ENCODE measurements at regions not wholly inside any gene's neighbourhood (a gene's known extent, or its start where the extent isn't known, plus 50 kb on each side); places are given as distances from the start of the nearest gene placed in this dataset.

DNA sequence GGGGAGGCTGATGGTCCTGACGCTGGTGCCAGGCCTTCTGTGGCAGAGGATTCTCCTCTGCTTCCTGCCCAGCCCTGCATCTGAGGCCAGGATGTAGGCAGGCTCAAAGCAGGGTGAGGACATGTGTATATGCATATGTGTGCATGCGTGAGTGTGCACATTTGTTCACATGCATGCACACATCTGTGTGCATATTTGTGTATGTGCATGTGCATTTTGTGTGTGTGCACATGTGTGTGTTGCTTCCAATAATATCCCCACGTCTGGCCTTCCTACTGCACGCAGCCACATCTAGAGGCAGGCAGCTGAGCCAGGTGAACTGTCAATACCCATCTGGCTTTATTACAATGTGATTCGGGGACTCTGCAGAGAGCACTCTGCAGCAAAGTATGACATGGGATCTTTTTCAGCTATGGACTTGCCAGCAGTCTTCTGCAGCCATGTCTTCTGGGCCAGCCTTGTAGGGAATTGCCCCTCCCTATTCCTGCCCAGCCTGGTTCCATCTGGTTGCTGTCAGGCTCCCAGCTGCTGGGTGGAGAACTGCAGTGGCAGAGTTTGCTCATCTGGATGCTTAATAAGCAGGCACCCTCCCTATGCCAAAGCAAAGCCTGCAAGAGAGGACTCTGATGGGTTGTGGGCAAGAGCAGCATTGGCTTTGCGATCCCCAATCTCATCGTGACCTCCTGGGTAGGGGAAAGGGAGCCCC lies 140.7 kb downstream of the PFKFB3 start:
- no peak for DNase-seq

DNA sequence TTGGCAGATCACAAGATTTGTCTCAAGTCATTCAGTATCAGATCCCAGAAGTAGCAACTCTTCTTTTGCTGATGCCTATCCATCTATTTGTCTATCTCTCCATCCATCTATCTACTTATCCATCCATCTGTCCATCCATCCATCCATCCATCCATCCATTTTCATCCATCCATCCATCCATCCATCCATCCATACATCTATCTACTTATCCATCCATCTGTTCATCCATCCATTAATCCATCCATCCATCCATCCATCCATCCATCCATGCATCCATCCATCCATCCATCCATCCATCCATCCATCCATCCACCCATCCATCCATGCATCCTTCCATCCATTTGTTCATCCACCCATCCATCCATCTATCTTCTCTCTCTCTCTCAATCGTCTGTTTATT lies 142.7 kb downstream of the PFKFB3 start:
- DNase-seq = no peak

DNA sequence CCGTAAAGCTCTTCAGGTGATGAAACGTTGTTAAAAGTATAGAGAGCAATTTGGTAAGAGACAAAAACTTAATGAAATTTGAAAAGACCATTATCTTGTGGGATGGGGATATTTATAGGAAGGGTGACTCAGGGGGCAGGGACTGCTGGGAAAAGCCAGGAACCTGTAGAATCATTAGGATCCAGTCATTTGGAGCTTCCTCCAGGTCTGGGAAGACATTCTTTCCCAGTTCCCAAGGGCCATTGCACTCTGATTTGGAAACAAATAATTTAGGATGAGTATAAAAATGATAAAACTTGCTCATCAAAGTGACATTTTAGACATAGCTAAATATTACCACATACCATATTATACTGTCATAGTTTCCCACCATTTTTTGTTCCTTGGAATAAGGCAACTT lies 143.9 kb downstream of the PFKFB3 start:
- no peak for DNase-seq

DNA sequence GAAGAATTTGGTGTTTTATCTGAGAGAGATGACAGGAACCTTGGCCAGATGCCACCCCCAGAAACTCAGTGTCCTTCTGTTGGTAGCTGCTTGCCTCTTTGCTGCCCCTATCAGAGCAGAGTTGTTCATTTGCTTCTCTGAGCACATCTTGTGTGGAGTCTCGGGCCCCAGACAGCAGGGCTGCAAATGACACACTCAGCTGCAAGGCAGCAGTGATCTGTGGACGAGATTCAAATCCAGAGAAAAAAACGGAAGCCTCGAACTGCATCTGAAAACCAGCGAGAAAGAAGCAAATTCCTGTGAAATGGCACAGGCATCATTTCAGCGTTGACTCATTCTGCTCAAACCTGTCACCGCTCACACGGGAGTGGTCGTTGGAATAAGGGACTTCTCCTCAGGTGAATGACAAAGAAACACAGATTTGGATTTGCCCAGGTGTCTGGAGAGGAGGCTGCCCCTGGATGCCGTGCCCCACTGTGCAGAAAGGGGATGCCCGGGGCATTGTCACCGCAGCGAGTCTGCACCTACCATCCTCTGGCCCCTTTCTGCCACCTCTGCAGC lies 144.7 kb downstream of the PFKFB3 start:
- DNase-seq = peak; percentile 27

DNA sequence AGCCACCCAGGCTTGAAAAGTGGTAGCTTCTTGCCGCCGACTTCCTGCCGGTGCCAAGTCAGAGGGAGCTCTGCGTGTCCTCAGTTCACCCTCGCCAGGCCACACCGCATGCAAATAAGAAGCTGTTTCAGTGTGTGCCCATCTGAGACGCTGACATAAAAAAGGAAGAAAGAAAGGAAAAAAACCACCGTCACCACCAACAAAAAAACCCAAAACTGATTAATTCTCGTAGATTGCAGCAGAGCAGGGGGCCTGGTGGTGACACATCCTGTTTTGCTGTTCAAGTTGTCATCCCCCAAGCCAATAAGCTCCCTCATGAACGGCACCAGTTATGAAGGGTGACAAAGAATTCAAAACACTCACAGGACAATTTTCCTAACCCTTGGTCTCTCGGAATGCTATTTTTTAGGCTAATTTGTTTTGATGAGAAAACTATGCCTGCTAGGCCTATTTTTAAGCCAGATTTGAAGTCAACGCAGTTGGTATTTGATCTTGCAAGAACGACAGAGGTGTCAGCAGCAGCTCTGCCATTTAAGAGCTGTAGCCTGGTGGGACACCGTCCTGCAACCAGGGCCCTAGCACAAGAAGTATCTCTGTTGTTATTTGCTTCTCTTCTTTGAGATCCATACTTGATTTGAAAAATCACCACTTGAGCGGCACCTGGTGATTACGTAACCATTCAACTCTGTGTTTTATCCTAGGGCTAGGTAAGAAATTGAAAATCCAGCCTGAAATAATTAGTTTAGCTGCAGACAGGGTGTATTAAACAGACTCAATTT lies 145.6 kb downstream of the PFKFB3 start:
- peak; percentile 62 for DNase-seq

DNA sequence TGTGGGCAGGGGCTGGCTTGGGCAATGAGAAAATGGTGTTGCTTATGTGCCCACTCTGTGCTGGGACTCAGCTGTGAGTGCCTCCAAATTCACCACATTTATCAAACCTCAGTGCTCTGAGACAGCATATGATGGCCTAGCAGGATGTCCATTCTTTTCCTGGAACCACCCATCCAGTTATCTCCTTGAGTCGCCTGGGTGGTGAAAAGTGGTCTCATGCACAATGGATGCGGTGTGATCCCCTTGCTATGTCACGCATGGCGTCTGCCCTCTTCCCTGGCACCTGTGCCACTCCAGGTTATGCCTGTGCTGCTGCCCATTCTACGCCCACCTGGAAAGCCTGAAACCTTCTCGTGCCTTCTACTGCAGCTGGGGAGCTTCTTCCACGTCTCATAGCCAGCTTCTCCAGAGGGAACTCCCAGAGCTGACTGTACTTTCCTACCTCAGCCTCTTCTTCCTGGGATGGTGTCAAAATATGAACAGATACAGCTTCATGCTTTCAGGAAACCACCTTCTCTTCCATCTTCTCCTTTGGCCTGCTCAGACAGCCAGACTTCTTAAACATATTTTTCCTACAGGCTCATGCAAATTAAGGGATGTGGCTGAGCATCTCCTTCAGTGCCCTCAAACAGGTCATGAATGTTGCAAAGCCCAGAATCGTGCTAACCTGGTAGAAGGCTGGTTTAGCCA lies 147.3 kb downstream of the PFKFB3 start:
- no peak for DNase-seq

DNA sequence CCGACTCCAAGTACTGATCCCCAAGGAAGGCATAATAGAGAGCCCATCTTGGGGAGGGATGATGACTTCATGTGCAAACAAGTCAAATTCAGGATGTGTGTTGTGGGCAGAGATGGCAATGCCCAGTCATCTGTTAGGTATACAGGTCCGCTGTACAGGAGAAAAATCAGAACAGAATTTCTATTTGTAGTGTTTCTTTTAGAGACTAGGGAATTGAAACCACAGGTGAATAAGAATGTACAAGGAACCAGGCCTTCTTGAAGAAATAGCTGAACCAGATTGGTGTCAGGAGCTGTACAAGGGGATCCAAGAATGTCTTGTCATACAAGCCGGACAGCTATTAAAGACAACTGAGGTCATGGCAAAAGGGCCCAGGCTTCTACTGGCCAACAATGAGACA lies 147.9 kb downstream of the PFKFB3 start:
- DNase-seq = no peak

DNA sequence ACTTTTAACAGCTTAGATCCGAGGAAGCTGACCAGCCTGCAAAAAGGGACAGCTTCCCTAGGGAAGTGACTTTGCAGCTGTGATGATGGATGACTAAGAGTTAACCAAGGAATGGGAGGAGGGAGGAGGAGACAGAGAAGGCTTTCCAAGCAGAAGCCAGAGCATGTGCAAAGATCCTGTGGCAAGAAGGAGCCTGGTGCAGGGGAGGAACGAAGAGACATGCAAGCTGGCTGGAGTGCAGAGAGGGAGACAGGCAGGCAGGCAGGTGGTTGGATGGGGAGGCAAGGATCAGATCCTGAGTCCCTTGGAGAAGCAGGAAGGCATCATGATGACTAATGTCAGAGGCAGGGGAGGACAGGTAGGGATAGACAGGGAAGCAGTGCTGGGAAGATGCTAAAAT lies 148.8 kb downstream of the PFKFB3 start:
- no peak for DNase-seq

DNA sequence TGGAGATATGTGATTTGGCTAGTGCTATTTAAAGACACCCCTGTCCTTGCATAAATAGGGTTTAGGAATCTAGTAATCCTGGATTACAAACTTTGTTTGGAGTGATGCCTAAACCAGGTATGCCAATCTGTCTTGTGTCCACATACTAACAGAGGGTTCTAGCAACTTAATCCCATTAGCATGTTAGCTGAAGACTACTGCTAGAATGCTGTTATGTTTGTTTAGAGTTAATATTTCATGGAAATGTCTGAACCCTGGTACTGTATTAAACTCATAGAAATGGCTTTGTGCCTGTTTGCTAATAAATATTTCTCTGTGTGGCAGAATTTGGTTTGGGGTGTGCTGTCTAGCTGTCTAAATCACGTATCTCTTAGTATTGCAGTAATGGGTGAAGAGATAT lies 150.8 kb downstream of the PFKFB3 start:
- DNase-seq = no peak

DNA sequence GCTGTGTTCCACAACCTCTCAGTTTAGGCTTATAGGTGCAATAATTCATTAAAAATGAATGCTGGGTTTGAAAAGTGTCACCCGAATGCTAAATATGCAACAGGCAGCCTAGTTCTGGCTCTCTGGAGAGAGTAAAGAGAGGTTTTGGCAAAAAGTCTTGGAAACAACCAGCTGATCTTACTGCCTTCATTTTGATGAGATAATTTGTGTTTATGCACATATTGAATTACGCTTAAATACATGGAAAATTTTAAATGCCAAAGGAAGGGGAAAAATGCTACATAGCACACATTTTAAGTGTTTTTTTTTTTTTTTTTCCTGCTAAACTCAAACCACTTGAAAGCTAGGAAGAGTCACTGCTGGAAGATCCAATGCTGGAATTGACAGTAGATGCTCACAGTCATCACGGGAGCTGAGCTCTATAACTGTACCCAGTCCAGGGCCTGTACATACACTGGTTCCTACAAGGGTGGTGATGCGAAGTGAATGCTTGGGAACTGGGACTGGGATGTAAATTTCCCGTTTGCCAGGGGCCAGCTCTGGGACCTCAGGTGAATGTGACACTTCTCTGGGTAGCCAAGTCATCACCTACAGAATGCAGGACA lies 151.5 kb downstream of the PFKFB3 start:
- DNase-seq = no peak

DNA sequence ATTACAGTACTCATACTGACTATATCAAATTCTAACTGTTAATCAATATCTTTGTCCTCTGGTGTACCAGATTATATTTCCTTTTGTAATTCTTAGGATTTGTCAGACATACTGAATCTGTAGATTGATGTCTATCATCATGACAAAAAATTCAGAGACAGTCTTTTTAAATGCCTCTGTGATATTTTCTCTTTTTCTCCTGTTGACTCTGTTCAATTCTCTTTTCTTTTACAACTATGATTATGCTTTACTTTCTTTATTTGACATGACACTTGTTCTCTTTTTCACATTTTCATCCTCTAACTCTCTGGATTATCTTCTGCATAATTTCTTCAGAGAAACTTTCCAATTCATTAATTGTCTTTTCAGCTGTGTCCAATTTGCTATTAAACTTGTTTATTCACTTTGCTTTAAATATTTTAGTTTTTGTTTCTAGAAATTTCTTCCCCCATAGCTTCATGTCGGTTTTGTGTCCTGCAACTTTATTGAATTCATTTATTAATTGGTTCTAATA lies 153.6 kb downstream of the PFKFB3 start:
- DNase-seq = no peak

DNA sequence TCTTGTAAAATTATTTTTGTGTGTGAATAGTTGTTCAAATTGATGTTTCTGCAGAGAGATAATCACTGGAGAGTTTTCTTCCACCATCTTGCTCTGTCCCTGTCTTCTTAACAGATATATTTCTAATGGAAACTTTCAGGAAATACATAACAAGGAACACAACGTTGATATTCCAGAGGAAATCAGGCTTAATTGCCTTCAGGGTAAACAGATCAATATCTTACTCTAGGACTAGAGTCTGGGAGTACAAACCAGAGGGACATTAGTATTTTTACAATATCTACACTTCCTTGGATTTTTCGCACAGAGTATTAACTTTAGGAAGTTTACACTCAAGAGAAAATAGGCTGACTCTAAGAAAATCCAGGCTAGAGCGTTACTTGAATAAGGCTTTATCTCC lies 159.1 kb downstream of the PFKFB3 start:
- no peak for DNase-seq

DNA sequence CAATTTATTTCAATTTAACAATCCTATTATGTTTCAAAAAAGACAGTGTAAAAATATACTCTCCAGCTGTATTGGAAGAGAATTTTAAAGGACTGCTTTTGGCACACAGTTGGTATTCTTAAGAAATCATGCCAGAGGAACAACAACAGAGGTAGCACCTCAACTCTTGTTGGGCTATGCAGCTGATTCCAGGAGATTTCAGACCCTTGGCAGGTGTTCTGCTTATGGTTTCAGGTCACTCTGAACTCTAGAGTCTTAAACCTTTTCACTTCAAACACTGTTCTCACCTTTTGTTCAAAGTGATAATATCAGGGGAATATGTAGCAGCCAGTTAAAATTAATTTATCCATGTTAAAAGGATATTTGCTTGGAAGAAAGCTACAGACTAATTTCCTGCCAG lies 160.1 kb downstream of the PFKFB3 start:
- no peak for DNase-seq

DNA sequence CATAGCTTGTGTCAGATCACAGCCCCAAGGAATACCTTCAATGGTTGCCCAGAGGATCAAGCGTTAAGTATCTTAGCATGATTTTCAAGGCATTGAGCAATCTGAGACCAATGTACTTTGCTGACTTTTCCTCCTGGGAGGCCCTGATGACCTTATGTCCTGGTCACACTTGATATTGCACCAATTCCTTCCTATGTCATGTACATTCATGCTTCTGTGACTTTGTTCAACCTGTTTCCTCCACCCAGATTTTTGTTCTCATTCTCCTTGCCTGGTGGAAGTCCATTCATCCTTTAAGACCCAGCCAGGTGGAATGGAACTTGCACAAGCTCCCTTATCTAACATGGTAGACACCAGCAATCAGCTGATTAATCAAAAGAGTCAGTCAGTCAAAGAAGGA lies 160.8 kb downstream of the PFKFB3 start:
- no peak for DNase-seq

DNA sequence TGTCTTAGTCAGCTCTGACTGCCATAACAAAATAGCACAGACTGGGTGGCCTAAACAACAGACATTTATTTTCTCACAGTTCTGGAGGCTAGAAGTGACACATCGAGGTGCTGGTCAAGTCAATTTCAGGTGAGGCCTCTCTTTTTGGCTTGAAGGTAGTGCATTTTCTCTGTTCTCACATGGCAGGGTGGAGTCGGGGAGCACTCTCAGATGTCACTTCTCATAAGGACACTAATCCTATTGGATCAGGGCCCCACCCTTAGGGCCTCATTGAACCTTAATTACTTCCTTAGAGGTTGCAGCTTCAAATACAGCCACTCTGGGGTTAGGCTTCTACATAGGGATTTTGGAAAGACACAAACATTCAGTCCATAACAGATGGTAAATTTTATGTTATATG lies 161.6 kb downstream of the PFKFB3 start:
- no peak for DNase-seq

DNA sequence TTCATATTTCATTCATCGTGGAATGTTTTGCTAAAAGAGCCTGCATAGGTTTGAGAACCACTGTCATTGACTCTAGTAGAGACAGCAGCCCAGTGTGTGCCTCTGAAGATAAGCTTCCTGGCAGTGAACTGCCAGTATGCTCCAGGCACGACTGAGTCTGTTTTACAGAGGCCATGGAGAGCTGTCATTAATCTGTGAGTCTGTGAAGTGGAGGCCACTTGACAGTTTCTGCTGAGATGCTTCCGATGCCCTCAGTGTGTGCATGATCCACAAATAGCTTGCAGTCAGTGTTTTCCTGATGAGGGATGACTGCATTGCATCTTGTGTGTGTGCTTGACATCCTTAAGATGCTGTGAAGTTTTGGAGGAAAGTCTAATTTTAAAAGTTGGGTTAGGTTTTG lies 162.2 kb downstream of the PFKFB3 start:
- no peak for DNase-seq

DNA sequence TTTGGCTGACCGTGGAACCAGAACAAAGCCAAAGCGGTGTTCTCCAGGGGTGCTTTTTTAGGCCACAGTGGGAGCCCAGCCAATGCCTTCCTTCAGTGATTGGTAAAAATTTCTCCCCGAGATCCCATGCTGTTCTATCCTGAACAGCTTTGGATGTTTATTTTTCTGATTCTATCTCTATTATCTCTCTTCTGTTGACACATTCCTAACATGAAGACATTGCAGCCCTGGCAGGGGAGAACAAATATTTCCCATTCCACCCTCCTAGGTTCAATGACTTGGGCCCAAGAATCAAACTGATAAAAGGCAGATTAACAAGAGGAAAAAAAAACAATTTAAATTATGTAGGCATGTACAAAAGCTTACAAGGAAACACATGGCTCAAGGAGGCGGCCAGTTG lies 162.7 kb downstream of the PFKFB3 start:
- DNase-seq = no peak
